Transverse colon (tissue), 3 donors: ENCODE measurements at regions not wholly inside any gene's neighbourhood (a gene's known extent, or its start where the extent isn't known, plus 50 kb on each side); places are given as distances from the start of the nearest gene placed in this dataset.

Experiments used
- EP300 ChIP-seq: sonication (generic); formaldehyde crosslinking; IDR thresholded peaks from one replicate; pipeline ENCODE4 v1.6.1; 2017; ENCODE audit warnings: antibody characterized with exemption, low read depth
- POLR2A ChIP-seq: fragments of 450-650 bp; IDR thresholded peaks from one replicate; pipeline ENCODE4 v1.6.1; 2016; ENCODE audit warnings: antibody characterized with exemption, mild to moderate bottlenecking, moderate library complexity
- TF ChIP-seq, protein P1 (sequence below), 5 experiments: fragments of 200-600 bp in 3 of 5; fragments of 450-650 bp in 2 of 5; sonication (generic) in 3 of 5; IDR thresholded peaks; 1 replicate in 2 of 5; 2 replicates in 3 of 5; pipeline ENCODE4 v1.5.1; 2016 to 2017; ENCODE audit warnings: antibody characterized with exemption in 5 of 5, inconsistent platforms in 3 of 5, mild to moderate bottlenecking in 2 of 5, moderate library complexity in 1 of 5

GRCh38 chrX:13469963-13470684, 99.3 kb upstream of the EGFL6 start:
- TF ChIP-seq, protein P1, sequence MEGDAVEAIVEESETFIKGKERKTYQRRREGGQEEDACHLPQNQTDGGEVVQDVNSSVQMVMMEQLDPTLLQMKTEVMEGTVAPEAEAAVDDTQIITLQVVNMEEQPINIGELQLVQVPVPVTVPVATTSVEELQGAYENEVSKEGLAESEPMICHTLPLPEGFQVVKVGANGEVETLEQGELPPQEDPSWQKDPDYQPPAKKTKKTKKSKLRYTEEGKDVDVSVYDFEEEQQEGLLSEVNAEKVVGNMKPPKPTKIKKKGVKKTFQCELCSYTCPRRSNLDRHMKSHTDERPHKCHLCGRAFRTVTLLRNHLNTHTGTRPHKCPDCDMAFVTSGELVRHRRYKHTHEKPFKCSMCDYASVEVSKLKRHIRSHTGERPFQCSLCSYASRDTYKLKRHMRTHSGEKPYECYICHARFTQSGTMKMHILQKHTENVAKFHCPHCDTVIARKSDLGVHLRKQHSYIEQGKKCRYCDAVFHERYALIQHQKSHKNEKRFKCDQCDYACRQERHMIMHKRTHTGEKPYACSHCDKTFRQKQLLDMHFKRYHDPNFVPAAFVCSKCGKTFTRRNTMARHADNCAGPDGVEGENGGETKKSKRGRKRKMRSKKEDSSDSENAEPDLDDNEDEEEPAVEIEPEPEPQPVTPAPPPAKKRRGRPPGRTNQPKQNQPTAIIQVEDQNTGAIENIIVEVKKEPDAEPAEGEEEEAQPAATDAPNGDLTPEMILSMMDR (IDR thresholded peaks at IDR 0.05), result no peak
- no peak for TF ChIP-seq POLR2A
- no peak for TF ChIP-seq EP300
